HG03095 (cell line): ENCODE measurements at regions not wholly inside any gene's neighbourhood (a gene's known extent, or its start where the extent isn't known, plus 50 kb on each side); places are given as distances from the start of the nearest gene placed in this dataset.

Source experiments
- ATAC-seq: cut with Tn5 transposase; IDR thresholded peaks from one replicate; pipeline ENCODE4 v1.9.1; 2021; ENCODE audit warnings: moderate library complexity; ENCODE audit not compliant: unreplicated experiment

DNA sequence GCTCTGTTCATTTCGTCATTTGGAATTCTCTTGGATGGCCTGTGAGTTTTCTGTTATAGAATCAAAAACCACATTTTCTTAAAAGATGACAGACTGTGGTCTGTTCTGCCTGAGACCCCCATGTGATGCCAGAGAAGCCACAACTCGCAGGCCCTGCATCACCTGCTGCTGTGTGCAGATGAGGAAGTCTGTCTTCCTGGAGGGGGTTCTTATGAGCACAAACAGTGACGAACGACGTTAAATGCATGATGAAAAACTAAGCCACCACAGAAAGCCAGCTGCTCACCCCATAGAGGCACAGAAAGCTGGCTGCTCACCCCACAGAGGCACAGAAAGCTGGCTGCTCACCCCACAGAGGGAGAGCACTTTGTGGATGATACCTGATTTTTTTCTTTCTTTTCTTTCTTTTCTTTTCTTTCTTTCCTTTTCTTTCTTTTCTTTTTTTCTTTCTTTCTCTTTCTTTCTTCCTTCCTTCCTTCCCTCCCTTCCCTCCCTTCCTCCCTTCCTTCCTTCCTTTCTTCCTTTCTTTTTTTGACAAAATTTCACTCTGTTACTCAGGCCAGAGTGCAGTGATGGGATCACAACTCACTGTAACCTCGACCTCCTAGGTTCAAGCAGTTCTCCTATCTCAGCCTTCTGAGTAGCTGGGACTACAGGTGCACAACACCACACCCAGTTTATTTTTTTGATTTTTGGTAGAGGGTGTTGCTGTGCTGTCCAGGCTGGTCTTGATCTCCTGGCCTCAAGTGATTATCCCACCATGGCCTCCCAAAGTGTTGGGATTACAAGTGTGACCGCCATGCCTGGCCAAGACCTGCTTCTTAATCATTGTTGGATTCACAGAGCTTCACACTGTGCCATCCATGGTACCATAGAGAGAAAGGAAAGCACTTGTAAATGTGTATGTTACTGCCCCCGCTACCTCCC, 1191.4 kb downstream of the UQCRFS1 start:
- ATAC-seq, result no peak

DNA sequence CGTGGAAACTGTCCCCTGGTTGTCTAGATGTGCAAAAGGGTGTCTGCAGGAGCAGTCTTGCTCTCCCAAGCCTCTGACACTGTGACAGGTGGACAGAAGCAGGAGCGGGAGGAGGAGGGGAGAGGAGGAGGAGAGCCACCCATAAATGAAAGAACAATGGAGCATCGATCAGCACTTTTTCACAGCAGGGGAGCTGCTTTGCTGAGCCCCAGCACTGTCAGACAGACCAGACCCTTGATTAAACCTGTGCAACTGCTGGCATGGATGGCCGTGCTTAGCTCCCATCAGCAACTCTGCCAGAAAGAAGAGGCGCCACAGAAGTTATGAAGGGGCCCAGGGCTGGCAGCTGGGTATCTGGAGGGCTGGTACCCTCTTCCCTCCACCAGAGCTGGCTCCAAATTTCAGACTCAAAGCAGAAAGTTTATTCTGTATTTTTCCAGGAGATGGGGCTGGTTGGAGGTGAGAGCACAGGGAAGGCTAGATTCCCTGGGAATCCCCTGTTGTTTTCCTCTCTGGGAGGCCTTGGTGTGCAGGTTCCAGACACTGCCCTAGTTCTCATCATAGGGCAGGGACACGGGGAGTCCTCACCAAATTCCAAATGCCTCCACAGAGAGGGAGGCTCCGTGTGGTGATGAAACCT, 1192.2 kb downstream of the UQCRFS1 start:
- no peak for ATAC-seq

DNA sequence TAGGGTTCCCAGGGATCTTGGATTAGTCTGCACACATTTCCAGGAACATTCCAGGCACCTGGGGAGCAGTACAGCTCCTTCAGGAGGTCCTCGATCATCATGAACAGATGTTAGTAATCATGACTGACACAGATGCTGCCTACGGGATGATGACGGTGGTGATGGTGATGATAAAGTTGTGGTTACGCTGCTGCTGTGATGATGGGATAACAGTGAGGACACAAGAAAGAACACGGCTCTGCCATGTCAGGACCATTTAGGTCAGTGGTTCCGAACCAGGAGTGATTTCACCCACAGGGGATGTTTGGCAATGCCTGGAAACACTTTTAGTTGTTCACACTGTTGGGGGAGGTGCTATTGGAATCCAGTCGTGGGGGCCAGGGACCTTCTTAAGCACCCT, 1193.0 kb downstream of the UQCRFS1 start:
- no peak for ATAC-seq

GRCh38 chr19:28019371-28019770, 1193.6 kb downstream of the UQCRFS1 start:
- no peak for ATAC-seq

- ATAC-seq, result no peak
Measured at GRCh38 chr19:28018499-28018898, 1194.5 kb downstream of the UQCRFS1 start.

DNA sequence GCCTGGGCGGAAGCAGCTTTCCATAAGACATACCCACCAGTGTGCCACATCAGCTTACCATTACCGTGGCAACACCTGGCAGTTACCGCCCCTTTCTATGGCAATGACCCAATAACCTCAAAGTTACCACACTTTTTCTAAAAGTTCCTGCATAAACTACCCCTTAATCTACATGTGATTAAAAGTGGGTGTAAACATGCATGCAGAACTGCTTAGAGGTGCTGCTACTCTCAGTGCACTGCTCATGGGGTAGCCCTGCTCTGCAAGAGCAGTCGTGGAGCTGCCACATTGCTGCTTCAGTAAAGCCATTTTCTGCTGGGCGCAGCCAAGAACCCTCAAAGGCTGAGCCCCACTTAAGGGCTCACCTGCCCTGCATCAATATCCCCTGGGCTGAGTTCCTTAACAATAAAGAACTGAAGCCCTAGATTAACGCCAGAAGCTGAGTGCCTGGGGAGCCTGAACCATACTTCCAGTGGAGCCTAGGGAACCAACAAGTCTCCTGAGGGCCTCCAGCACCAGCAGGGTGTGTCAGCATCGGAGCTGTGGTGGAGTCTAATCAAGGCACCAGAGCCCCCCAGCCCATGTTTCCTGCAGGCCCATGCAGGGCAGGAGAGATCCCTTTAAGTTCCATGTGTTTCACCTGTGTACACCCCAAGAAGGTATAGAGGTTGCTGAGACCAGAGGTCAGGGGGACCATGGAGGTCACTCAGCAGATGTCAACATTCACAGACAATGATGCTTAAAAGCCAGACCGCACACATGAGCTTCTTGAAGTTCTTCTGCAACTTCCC, 1198.1 kb downstream of the UQCRFS1 start:
- ATAC-seq, result no peak

DNA sequence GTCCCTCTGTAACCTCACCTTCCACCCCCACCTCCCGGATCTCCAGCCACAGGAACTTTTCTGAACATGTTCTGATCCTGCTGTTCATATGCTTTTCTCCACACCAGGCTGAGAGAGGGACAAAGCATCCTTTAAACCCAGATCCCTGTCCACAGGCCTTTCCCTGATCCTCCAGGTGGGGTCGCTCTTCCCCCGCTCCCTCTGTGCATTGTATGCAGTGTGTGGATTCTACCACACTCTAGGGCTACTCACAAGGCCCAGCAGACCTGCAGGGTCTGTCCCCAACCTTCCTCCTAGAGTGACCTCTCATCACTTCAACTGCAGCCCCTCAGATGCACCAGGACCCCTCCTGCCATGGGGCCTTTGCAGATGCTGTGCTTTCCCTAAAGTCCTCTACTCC, 1200.6 kb downstream of the UQCRFS1 start:
- no peak for ATAC-seq

- ATAC-seq, result no peak
Measured at GRCh38 chr19:28010656-28011055, 1202.3 kb downstream of the UQCRFS1 start.

GRCh38 chr19:28009696-28010095, 1203.3 kb downstream of the UQCRFS1 start:
- ATAC-seq, result no peak

DNA sequence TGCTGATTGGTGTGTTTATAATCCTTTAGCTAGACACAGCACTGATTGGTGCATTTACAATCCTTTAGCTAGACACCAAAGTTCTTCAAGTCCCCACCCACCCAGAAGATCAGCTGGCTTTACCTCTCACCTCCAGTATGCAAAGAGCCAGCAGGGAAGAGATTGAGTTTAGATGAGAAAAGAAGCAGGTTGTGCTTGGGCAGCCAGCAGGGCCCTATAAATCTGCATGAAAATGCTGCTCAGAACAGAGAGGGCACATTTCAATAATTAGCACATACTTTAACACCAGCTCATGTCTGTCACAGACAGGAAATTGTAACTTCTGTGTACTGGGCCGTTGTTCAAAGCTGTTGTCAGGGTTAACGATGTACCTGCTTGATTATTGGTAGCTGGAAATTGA, 1204.3 kb downstream of the UQCRFS1 start:
- no peak for ATAC-seq

- ATAC-seq, result no peak
Measured at GRCh38 chr19:28003543-28003942, 1209.4 kb downstream of the UQCRFS1 start.

GRCh38 chr19:27997069-27997468, 1215.9 kb downstream of the UQCRFS1 start:
- ATAC-seq, result no peak

- no peak for ATAC-seq
Measured at GRCh38 chr19:27993619-27994570, 1219.1 kb downstream of the UQCRFS1 start.

- no peak for ATAC-seq
Measured at GRCh38 chr19:27986299-27986698, 1226.7 kb downstream of the UQCRFS1 start.

- ATAC-seq, result no peak
Measured at GRCh38 chr19:27975419-27976005, 1237.4 kb downstream of the UQCRFS1 start.

- ATAC-seq, result no peak
Measured at GRCh38 chr19:27974082-27974513, 1238.9 kb downstream of the UQCRFS1 start.

DNA sequence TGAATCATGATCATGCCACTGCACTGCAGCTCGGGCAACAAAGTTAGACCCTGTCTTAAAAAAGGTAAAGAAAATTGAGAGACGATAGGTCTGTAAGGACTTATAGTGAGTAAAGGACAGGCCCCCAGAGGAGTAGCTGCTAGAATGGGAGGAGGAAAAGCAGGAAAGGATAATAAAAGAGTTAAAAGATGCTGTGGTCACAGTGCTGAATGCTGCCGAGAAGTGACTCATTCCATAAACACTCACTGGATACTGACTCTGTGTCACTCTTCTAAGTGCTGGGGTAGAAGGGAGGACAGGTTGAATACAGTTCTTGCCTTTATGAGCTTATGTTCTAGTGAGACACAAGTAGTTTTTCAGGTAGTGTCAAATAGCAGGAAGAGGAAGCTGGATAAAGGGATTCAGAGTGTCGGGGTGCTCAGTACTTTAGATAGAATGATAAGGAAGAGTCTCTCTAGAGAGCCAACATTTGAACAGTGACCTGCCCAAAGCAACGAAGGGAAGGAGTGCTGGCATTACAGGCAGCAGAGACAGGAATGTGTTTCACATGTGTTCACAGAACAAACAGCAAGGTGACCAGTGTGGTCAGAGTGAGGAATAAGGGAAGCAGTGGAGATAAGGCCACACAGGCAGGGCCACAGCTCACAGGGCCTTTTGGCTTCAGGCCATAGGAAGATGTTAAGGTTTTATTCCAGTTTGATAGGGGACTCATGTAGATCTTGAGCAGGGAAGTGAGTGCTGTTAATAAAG, 1240.5 kb downstream of the UQCRFS1 start:
- no peak for ATAC-seq

DNA sequence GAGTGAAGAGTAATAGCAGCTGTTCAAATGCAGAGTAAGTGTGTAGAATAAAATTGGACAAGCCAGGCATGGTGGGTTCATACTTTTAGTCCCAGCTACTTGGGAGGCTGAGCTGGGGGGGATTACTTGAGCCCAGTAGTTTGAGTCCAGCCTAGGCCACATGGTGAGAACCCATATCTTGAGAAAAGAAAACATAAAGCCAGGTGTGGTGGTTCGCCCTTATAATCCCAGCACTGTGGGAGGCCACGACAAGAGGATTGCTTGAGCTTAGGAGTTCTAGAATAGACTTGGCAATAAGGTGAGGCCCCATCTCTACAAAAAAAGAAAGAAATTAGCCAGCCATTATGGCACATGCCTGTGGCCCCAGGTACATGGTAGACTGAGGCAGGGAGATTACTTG, 1241.1 kb downstream of the UQCRFS1 start:
- no peak for ATAC-seq

DNA sequence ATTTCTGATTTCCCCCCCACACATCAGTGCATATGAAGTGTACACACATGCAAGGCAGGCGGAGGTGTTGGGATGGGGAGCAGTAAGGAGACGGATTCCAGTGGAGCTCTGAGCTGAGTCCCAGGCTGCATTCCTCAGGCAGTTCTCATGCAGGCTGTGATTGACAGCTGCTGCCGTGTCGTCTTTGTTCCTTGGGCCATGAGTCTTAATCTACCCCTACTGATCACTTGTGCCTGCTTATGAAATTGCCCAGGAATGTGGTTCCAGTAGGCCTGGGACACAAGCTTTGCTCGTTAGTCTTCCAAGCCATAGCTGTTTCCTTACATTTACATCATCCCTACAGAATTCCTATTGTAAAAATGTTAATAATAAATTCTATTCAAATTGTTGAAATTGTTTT, 1241.9 kb downstream of the UQCRFS1 start:
- ATAC-seq, result no peak
